ENCODE measurements at regions not wholly inside any gene's neighbourhood (a gene's known extent, or its start where the extent isn't known, plus 50 kb on each side); places are given as distances from the start of the nearest gene placed in this dataset.
"Not testable (repeated sequence)": the region's sequence is repeated elsewhere in the genome, so short reads cannot be mapped to it uniquely, and the experiment has no call there.

GRCh38 chr3:28617821-28618220 is 269.2 kb upstream of the AZI2 start:
- Histone ChIP-seq H4K20me1 (ENCODE audit: insufficient read depth, low read length) (no peaks in the 10 kb centered on the region), H3K9me2 (replicated peaks; ENCODE audit: insufficient read depth, low read length) (no peaks in the 10 kb centered on the region), H3K9me3 (replicated peaks; ENCODE audit: insufficient read depth, low read length) (no peaks in the 10 kb centered on the region), H2AFZ (ENCODE audit: low read length) (no peak overlapping the region), H3K36me3 (replicated peaks; ENCODE audit: insufficient read depth, low read length) (no peaks in the 10 kb centered on the region), H3F3A (ENCODE audit: insufficient read depth, low read length) (no peaks in the 10 kb centered on the region), H3K4me3 (ENCODE audit: low read length) (no peak overlapping the region), H3K79me2 (ENCODE audit: low read length) (no peaks in the 10 kb centered on the region), H3K27me3 (replicated peaks; ENCODE audit: insufficient read depth, low read length) (no peaks in the 10 kb centered on the region), H3K9ac (ENCODE audit: low read length) (no peak overlapping the region), H3K4me1 (ENCODE audit: low read length) (no peaks in the 10 kb centered on the region), H3K4me2 (ENCODE audit: low read depth, low read length) (no peak overlapping the region), H3K27ac (ENCODE audit: low read length) (no peak overlapping the region)
- DNase-seq: no peak
- no peak for TF ChIP-seq CTCF (IDR thresholded peaks at IDR 0.05; ENCODE audit: low read length)
- TF ChIP-seq EZH2phosphoT487 (IDR thresholded peaks at IDR 0.05; ENCODE audit: low read length): no peak
- TF ChIP-seq EZH2 (optimal IDR thresholded peaks at IDR 0.05; ENCODE audit: low read depth, low read length): no peak

GRCh38 chr3:28623106-28623505 is 274.5 kb upstream of the AZI2 start:
- Histone ChIP-seq H3K9me2 (replicated peaks; ENCODE audit: insufficient read depth, low read length) (no peaks in the 10 kb centered on the region), H3K4me1 (ENCODE audit: low read length) (no peaks in the 10 kb centered on the region), H3K27ac (ENCODE audit: low read length) (no peak overlapping the region), H3K36me3 (replicated peaks; ENCODE audit: insufficient read depth, low read length) (no peaks in the 10 kb centered on the region), H3K9me3 (replicated peaks; ENCODE audit: insufficient read depth, low read length) (no peaks in the 10 kb centered on the region), H2AFZ (ENCODE audit: low read length) (no peak overlapping the region), H3F3A (ENCODE audit: insufficient read depth, low read length) (no peaks in the 10 kb centered on the region), H3K79me2 (ENCODE audit: low read length) (no peaks in the 10 kb centered on the region), H3K9ac (ENCODE audit: low read length) (no peak overlapping the region), H3K4me3 (ENCODE audit: low read length) (no peak overlapping the region), H4K20me1 (ENCODE audit: insufficient read depth, low read length) (no peaks in the 10 kb centered on the region), H3K27me3 (replicated peaks; ENCODE audit: insufficient read depth, low read length) (no peaks in the 10 kb centered on the region), H3K4me2 (ENCODE audit: low read depth, low read length) (no peak overlapping the region)
- no peak for DNase-seq
- TF ChIP-seq CTCF (IDR thresholded peaks at IDR 0.05; ENCODE audit: low read length) (no peak), EZH2 (optimal IDR thresholded peaks at IDR 0.05; ENCODE audit: low read depth, low read length) (no peak), EZH2phosphoT487 (IDR thresholded peaks at IDR 0.05; ENCODE audit: low read length) (no peak)

GRCh38 chr3:28624084-28624483 is 275.5 kb upstream of the AZI2 start:
- Histone ChIP-seq H2AFZ (ENCODE audit: low read length) (no peak overlapping the region), H3K9me3 (replicated peaks; ENCODE audit: insufficient read depth, low read length) (no peaks in the 10 kb centered on the region), H3K27ac (ENCODE audit: low read length) (no peak overlapping the region), H3K4me2 (ENCODE audit: low read depth, low read length) (no peak overlapping the region), H3K4me1 (ENCODE audit: low read length) (no peaks in the 10 kb centered on the region), H3F3A (ENCODE audit: insufficient read depth, low read length) (no peaks in the 10 kb centered on the region), H3K9me2 (replicated peaks; ENCODE audit: insufficient read depth, low read length) (no peaks in the 10 kb centered on the region), H3K79me2 (ENCODE audit: low read length) (no peaks in the 10 kb centered on the region), H3K4me3 (ENCODE audit: low read length) (no peak overlapping the region), H4K20me1 (ENCODE audit: insufficient read depth, low read length) (no peaks in the 10 kb centered on the region), H3K27me3 (replicated peaks; ENCODE audit: insufficient read depth, low read length) (no peaks in the 10 kb centered on the region), H3K9ac (ENCODE audit: low read length) (no peak overlapping the region), H3K36me3 (replicated peaks; ENCODE audit: insufficient read depth, low read length) (no peaks in the 10 kb centered on the region)
- no peak for DNase-seq
- TF ChIP-seq CTCF (IDR thresholded peaks at IDR 0.05; ENCODE audit: low read length) (no peak), EZH2phosphoT487 (IDR thresholded peaks at IDR 0.05; ENCODE audit: low read length) (no peak), EZH2 (optimal IDR thresholded peaks at IDR 0.05; ENCODE audit: low read depth, low read length) (no peak)

- not testable (repeated sequence) for H3K27me3 ChIP-seq (replicated peaks; ENCODE audit: insufficient read depth, low read length); H3K27ac ChIP-seq (ENCODE audit: low read length); H3K9me3 ChIP-seq (replicated peaks; ENCODE audit: insufficient read depth, low read length); H3K4me3 ChIP-seq (ENCODE audit: low read length); H4K20me1 ChIP-seq (ENCODE audit: insufficient read depth, low read length); H3K4me2 ChIP-seq (ENCODE audit: low read depth, low read length); DNase-seq; H3K4me1 ChIP-seq (ENCODE audit: low read length); H3K79me2 ChIP-seq (ENCODE audit: low read length); H3K9ac ChIP-seq (ENCODE audit: low read length); H2AFZ ChIP-seq (ENCODE audit: low read length); H3K36me3 ChIP-seq (replicated peaks; ENCODE audit: insufficient read depth, low read length); H3K9me2 ChIP-seq (replicated peaks; ENCODE audit: insufficient read depth, low read length); H3F3A ChIP-seq (ENCODE audit: insufficient read depth, low read length)
These were observed 279.2 kb upstream of the AZI2 start for GRCh38 chr3:28627843-28628242.

Measured in MM.1S (cell line).